ENCODE measurements at regions not wholly inside any gene's neighbourhood (a gene's known extent, or its start where the extent isn't known, plus 50 kb on each side); places are given as distances from the start of the nearest gene placed in this dataset.

- TF ChIP-seq POLR2AphosphoS5 (IDR thresholded peaks at IDR 0.05; ENCODE audit: low read depth, low read length) (no peak), POLR2A (IDR thresholded peaks at IDR 0.05; ENCODE audit: low read depth, low read length) (no peak), TAF1 (IDR thresholded peaks at IDR 0.05; ENCODE audit: low read depth, low read length) (no peak), POU2F2 (IDR thresholded peaks at IDR 0.05; ENCODE audit: low read depth, low read length) (no peak), PAX5 (IDR thresholded peaks at IDR 0.05; ENCODE audit: insufficient read depth, low read length, severe bottlenecking) (no peak), SPI1 (IDR thresholded peaks at IDR 0.05; ENCODE audit: low read depth, low read length) (no peak)
Measured at GRCh38 chr15:47609693-47610092, 107.6 kb upstream of the SEMA6D start.
